GM12878 (cell line): ENCODE measurements at regions not wholly inside any gene's neighbourhood (a gene's known extent, or its start where the extent isn't known, plus 50 kb on each side); places are given as distances from the start of the nearest gene placed in this dataset.

ENCODE experiments used
- ATAC-seq: fragments of 200-7000 bp; cut with Tn5 transposase; 3 replicates; pipeline ENCODE4 v1.9.1; 2020; ENCODE audit warnings: mild to moderate bottlenecking, moderate library complexity
- BruUV-seq: library from RNA; stranded (reverse); fragments of 400-500 nt; replicated peaks from 2 replicates; lab custom pipeline; 2021; lab: Mats Ljungman, UMichigan
- CTCF ChIA-PET: fragments of 300-600 bp; sonication (Branson Sonifier 250); formaldehyde crosslinking; extraction: SDS; loops from one replicate; lab custom pipeline; 2021; ENCODE audit warnings: inconsistent platforms; lab: Yijun Ruan, JAX
- POLR2A ChIA-PET: fragments of 350-600 bp; formaldehyde crosslinking; extraction: SDS; loops from one replicate; lab custom pipeline; 2021; ENCODE audit warnings: inconsistent platforms; lab: Charles Lee
- RAD21 ChIA-PET: fragments of 300-600 bp; sonication (Branson Sonifier 250); formaldehyde crosslinking; loops from one replicate; lab custom pipeline; 2023; ENCODE audit warnings: antibody characterized with exemption; ENCODE audit not compliant: unreplicated experiment; lab: Charles Lee
- SMC1A ChIA-PET: fragments of 300-600 bp; sonication (Branson Sonifier 250); formaldehyde crosslinking; loops from one replicate; lab custom pipeline; 2023; ENCODE audit not compliant: unreplicated experiment, uncharacterized antibody; lab: Charles Lee
- DNase-seq: peaks from one replicate; pipeline ENCODE4 v3.0.0-alpha.2; 2011; ENCODE audit warnings: low read depth, low spot score
- FAIRE-seq: peaks from 3 replicates; lab custom pipeline; 2011; peaks lifted over from hg19 to GRCh38; lab: Jason Lieb, UNC
- H2AFZ ChIP-seq: 2 replicates; pipeline ENCODE4 v1.6.0; 2011; ENCODE audit warnings: low read depth, low read length, control low read depth; ENCODE audit not compliant: control insufficient read depth
- H3K27ac ChIP-seq: 2 replicates; pipeline ENCODE4 v1.5.1; 2011; ENCODE audit warnings: control low read depth; ENCODE audit not compliant: control insufficient read depth, insufficient read depth
- H3K27me3 ChIP-seq, 2 experiments: replicated peaks in 1 of 2; 2 replicates each; pipeline versions ENCODE4 v1.6.0 to v1.6.1; 2011; ENCODE audit warnings: low read length in 1 of 2; ENCODE audit not compliant: control insufficient read depth in 2 of 2, insufficient read depth in 2 of 2
- H3K36me3 ChIP-seq, 2 experiments: 2 replicates each; pipeline ENCODE4 v1.5.1; 2011; ENCODE audit warnings: low read length in 1 of 2; ENCODE audit not compliant: control insufficient read depth in 2 of 2, insufficient read depth in 2 of 2
- H3K4me1 ChIP-seq: 2 replicates; pipeline ENCODE4 v1.6.1; 2011; ENCODE audit warnings: mild to moderate bottlenecking, low read length, moderate library complexity, mixed read lengths; ENCODE audit not compliant: control insufficient read depth, insufficient read depth
- H3K4me2 ChIP-seq: 2 replicates; pipeline ENCODE4 v1.6.0; 2011; ENCODE audit warnings: control low read depth; ENCODE audit not compliant: control insufficient read depth, insufficient read depth
- H3K4me3 ChIP-seq: fragments of 200-600 bp; sonication (generic); 2 replicates; pipeline ENCODE4 v1.5.1; 2016
- H3K79me2 ChIP-seq: 2 replicates; pipeline ENCODE4 v1.6.0; 2011; ENCODE audit warnings: low read length; ENCODE audit not compliant: control insufficient read depth, insufficient read depth
- H3K9ac ChIP-seq: 2 replicates; pipeline ENCODE4 v1.8.0; 2011; ENCODE audit warnings: low read length, control low read depth, mixed read lengths; ENCODE audit not compliant: control insufficient read depth, insufficient read depth
- H3K9me3 ChIP-seq: replicated peaks from 3 replicates; pipeline ENCODE4 v1.5.1; 2011; ENCODE audit warnings: mild to moderate bottlenecking, low read length; ENCODE audit not compliant: control insufficient read depth, insufficient read depth
- H4K20me1 ChIP-seq: 2 replicates; pipeline ENCODE4 v1.6.0; 2011; ENCODE audit not compliant: control insufficient read depth, insufficient read depth
- BACH1 ChIP-seq: fragments of 450-650 bp; IDR thresholded peaks from 2 replicates; pipeline ENCODE4 v1.6.1; 2017; ENCODE audit warnings: mild to moderate bottlenecking, borderline replicate concordance
- BMI1 ChIP-seq: fragments of 450-650 bp; IDR thresholded peaks from 2 replicates; pipeline ENCODE4 v1.6.1; 2016; ENCODE audit warnings: mild to moderate bottlenecking, moderate library complexity, borderline replicate concordance
- CBFB ChIP-seq: IDR thresholded peaks from 2 replicates; pipeline ENCODE4 v1.6.1; 2016; ENCODE audit warnings: antibody characterized with exemption, low read depth
- CEBPB ChIP-seq, 2 experiments: fragments of 150-350 bp in 1 of 2; IDR thresholded peaks; 2 replicates each; pipeline ENCODE4 v1.6.1; 2012 to 2014; ENCODE audit warnings: low read depth in 2 of 2, low read length in 2 of 2, borderline replicate concordance in 1 of 2, inconsistent platforms in 1 of 2
- EED ChIP-seq: sonication (generic); IDR thresholded peaks from 2 replicates; pipeline ENCODE4 v1.6.1; 2016; ENCODE audit warnings: antibody characterized with exemption, low read depth
- HCFC1 ChIP-seq: fragments of 150-350 bp; IDR thresholded peaks from 2 replicates; pipeline ENCODE4 v1.6.1; 2014; ENCODE audit warnings: low read length
- JUND ChIP-seq: IDR thresholded peaks from 2 replicates; pipeline ENCODE4 v1.6.1; 2012; ENCODE audit warnings: low read depth, mild to moderate bottlenecking, low read length, improper control_type of control experiment, moderate library complexity
- KLF5 ChIP-seq: fragments of 450-650 bp; IDR thresholded peaks from 2 replicates; pipeline ENCODE4 v1.6.1; 2014; ENCODE audit warnings: mild to moderate bottlenecking; ENCODE audit not compliant: partially characterized antibody
- NBN ChIP-seq: fragments of 450-650 bp; IDR thresholded peaks from 2 replicates; pipeline ENCODE4 v1.6.1; 2016
- NFXL1 ChIP-seq: fragments of 450-650 bp; IDR thresholded peaks from 2 replicates; pipeline ENCODE4 v1.6.1; 2017; ENCODE audit warnings: antibody characterized with exemption, mild to moderate bottlenecking, borderline replicate concordance
- PAX5 ChIP-seq: IDR thresholded peaks from 2 replicates; pipeline ENCODE4 v1.6.1; 2011; ENCODE audit warnings: low read depth, low read length, borderline replicate concordance
- SIN3A ChIP-seq: IDR thresholded peaks from 2 replicates; pipeline ENCODE4 v1.6.1; 2012; ENCODE audit warnings: low read depth, low read length, improper control_type of control experiment
- SP1 ChIP-seq: IDR thresholded peaks from one replicate; pipeline ENCODE4 v1.6.1; 2011; ENCODE audit warnings: low read depth, low read length
- STAT1 ChIP-seq: fragments of 450-650 bp; conservative IDR thresholded peaks from 2 replicates; pipeline ENCODE4 v1.6.1; 2014; ENCODE audit warnings: antibody characterized with exemption, mild to moderate bottlenecking
- ZNF207 ChIP-seq: fragments of 450-650 bp; IDR thresholded peaks from 2 replicates; pipeline ENCODE4 v1.6.1; 2014; ENCODE audit warnings: antibody characterized with exemption, mild to moderate bottlenecking, borderline replicate concordance
- ZZZ3 ChIP-seq: IDR thresholded peaks from 2 replicates; pipeline ENCODE4 v1.6.1; 2011; ENCODE audit warnings: low read depth; ENCODE audit not compliant: control insufficient read depth, insufficient read length
- WGBS: methylation state at CpG from one replicate; pipeline ENCODE4 v1.1.6; 2016; ENCODE audit warnings: low lambda C conversion rate; ENCODE audit not compliant: insufficient replicate concordance, insufficient coverage; ENCODE audit errors: missing lambda C conversion rate; 5-methylcytosine and 5-hydroxymethylcytosine counted together
- in situ Hi-C: fragments of 300-500 bp; cut with MboI; formaldehyde crosslinking; loops from 9 replicates; pipeline ENCODE4 v1.14.3; 2018; ENCODE audit warnings: mixed read lengths
- intact Hi-C: fragments of 100-400 bp; cut with micrococcal nuclease; formaldehyde crosslinking; loops from one replicate; pipeline ENCODE4 v1.14.2; 2022; ENCODE audit not compliant: unreplicated experiment
- TF ChIP-seq, protein P1 (sequence below): IDR thresholded peaks from 2 replicates; pipeline ENCODE4 v1.6.1; 2012; ENCODE audit warnings: low read length, inconsistent platforms
- TF ChIP-seq, protein P2 (sequence below): fragments of 450-650 bp; IDR thresholded peaks from 2 replicates; pipeline ENCODE4 v1.6.1; 2018; ENCODE audit warnings: mild to moderate bottlenecking, low read depth, moderate library complexity; ENCODE audit not compliant: partially characterized antibody
- TF ChIP-seq, protein P3 (sequence below): IDR thresholded peaks from 2 replicates; pipeline ENCODE4 v1.6.1; 2011; ENCODE audit warnings: low read depth, mild to moderate bottlenecking, low read length, moderate library complexity, borderline replicate concordance; ENCODE audit errors: extremely low read depth

DNA sequence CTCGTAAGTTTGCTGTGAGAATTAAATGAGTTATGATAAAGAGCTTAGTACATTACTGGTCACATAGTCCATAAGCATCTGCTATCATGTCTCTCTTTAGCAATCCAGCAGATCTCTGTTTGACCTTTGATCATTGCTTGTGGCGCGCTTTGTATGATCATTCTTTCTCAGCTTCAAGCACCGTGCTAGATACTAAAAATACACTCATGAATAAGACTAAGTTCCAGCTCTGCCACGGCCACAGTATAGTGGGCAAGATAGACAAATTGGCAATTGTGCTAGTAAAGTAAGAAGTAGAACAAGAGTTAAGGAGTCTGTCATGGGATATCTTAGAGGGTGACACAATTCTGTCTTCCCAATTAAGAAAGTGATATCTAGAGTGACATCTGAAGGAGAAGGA lies 75.2 kb upstream of the ADGRF1 start:
- in situ Hi-C loops = no loop called here
- no peak overlapping the region for H3K9ac ChIP-seq
- no peak overlapping the region for H3K27ac ChIP-seq
- no peaks in the 10 kb centered on the region for H3K79me2 ChIP-seq
- no peaks in the 10 kb centered on the region for H4K20me1 ChIP-seq
- ChIA-PET CTCF (interaction anchor here (1.2 kb wide), 1 partner anchor 189 kb away, joined by 3 read pairs; no protein-coding TSS in a partner anchor), SMC1A (interaction anchor here (1.0 kb wide), 1 partner anchor 19 kb away, joined by 3 read pairs; no protein-coding TSS in a partner anchor), RAD21 (no interaction called here), POLR2A (no interaction called here)
- DNase-seq = no peak
- no peak for FAIRE-seq
- WGBS = 64% methylated on average over 5 of the region's 5 CpGs
- H3K27me3 ChIP-seq = no peaks in the 10 kb centered on the region
- intact Hi-C loops = no loop called here
- TF ChIP-seq STAT1 = no peak
- TF ChIP-seq BMI1 = no peak
- no peak for TF ChIP-seq SIN3A
- TF ChIP-seq BACH1 = no peak
- no peak for TF ChIP-seq CBFB
- no peak for TF ChIP-seq ZZZ3
- TF ChIP-seq ZNF207 = no peak
- no peak for TF ChIP-seq HCFC1
- no peak for TF ChIP-seq NBN
- no peak for TF ChIP-seq NFXL1
- no peak for TF ChIP-seq JUND
- TF ChIP-seq, protein P1, sequence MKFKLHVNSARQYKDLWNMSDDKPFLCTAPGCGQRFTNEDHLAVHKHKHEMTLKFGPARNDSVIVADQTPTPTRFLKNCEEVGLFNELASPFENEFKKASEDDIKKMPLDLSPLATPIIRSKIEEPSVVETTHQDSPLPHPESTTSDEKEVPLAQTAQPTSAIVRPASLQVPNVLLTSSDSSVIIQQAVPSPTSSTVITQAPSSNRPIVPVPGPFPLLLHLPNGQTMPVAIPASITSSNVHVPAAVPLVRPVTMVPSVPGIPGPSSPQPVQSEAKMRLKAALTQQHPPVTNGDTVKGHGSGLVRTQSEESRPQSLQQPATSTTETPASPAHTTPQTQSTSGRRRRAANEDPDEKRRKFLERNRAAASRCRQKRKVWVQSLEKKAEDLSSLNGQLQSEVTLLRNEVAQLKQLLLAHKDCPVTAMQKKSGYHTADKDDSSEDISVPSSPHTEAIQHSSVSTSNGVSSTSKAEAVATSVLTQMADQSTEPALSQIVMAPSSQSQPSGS = no peak
- TF ChIP-seq, protein P2, sequence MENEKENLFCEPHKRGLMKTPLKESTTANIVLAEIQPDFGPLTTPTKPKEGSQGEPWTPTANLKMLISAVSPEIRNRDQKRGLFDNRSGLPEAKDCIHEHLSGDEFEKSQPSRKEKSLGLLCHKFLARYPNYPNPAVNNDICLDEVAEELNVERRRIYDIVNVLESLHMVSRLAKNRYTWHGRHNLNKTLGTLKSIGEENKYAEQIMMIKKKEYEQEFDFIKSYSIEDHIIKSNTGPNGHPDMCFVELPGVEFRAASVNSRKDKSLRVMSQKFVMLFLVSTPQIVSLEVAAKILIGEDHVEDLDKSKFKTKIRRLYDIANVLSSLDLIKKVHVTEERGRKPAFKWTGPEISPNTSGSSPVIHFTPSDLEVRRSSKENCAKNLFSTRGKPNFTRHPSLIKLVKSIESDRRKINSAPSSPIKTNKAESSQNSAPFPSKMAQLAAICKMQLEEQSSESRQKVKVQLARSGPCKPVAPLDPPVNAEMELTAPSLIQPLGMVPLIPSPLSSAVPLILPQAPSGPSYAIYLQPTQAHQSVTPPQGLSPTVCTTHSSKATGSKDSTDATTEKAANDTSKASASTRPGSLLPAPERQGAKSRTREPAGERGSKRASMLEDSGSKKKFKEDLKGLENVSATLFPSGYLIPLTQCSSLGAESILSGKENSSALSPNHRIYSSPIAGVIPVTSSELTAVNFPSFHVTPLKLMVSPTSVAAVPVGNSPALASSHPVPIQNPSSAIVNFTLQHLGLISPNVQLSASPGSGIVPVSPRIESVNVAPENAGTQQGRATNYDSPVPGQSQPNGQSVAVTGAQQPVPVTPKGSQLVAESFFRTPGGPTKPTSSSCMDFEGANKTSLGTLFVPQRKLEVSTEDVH = no peak
- TF ChIP-seq SP1 = no peak
- no peak for TF ChIP-seq KLF5
- TF ChIP-seq EED = no peak
- TF ChIP-seq PAX5 = no peak
- TF ChIP-seq CEBPB (IDR thresholded peaks at IDR 0.05; ENCODE audit: borderline replicate concordance in 1 of 2, low read depth in 2 of 2, low read length in 2 of 2) = no peak
- TF ChIP-seq, protein P3, sequence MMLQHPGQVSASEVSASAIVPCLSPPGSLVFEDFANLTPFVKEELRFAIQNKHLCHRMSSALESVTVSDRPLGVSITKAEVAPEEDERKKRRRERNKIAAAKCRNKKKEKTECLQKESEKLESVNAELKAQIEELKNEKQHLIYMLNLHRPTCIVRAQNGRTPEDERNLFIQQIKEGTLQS = no peak
- H3K9me3 ChIP-seq = no peaks in the 10 kb centered on the region
- BruUV-seq = no TSS peak
- no peaks in the 10 kb centered on the region for H3K36me3 ChIP-seq
- H2AFZ ChIP-seq = no peak overlapping the region
- H3K4me2 ChIP-seq = no peak overlapping the region
- H3K4me1 ChIP-seq = no peaks in the 10 kb centered on the region
- no peak for ATAC-seq
- no peak overlapping the region for H3K4me3 ChIP-seq
